Activated gamma-delta T cell (primary cell): ENCODE measurements at regions not wholly inside any gene's neighbourhood (a gene's known extent, or its start where the extent isn't known, plus 50 kb on each side); places are given as distances from the start of the nearest gene placed in this dataset.

ENCODE experiments used
- DNase-seq: peaks from one replicate; lab custom pipeline; 2025; lab: John Stamatoyannopoulos, UW

GRCh38 chr22:48551716-48552268, 1275.9 kb downstream of the BRD1 start:
- no peak for DNase-seq

GRCh38 chr22:48551061-48551460, 1276.6 kb downstream of the BRD1 start:
- no peak for DNase-seq

GRCh38 chr22:48548391-48548790, 1279.3 kb downstream of the BRD1 start:
- DNase-seq: no peak

GRCh38 chr22:48547971-48548370, 1279.7 kb downstream of the BRD1 start:
- no peak for DNase-seq

- no peak for DNase-seq
Measured at GRCh38 chr22:48546653-48547424, 1280.8 kb downstream of the BRD1 start.

- no peak for DNase-seq
Measured at GRCh38 chr22:48545987-48546386, 1281.7 kb downstream of the BRD1 start.

- no peak for DNase-seq
Measured at GRCh38 chr22:48541401-48542098, 1286.1 kb downstream of the BRD1 start.

GRCh38 chr22:48539261-48539660, 1288.4 kb downstream of the BRD1 start:
- DNase-seq: no peak

- no peak for DNase-seq
Measured at GRCh38 chr22:48538291-48538820, 1289.3 kb downstream of the BRD1 start.

- no peak for DNase-seq
Measured at GRCh38 chr22:48537343-48537680, 1290.4 kb downstream of the BRD1 start.

GRCh38 chr22:48536541-48537342, 1290.9 kb downstream of the BRD1 start:
- DNase-seq: no peak

GRCh38 chr22:48535868-48536540, 1291.7 kb downstream of the BRD1 start:
- DNase-seq: no peak

GRCh38 chr22:48534395-48534958, 1293.2 kb downstream of the BRD1 start:
- DNase-seq: no peak

GRCh38 chr22:48532986-48533385, 1294.7 kb downstream of the BRD1 start:
- no peak for DNase-seq

GRCh38 chr22:48531761-48532435, 1295.8 kb downstream of the BRD1 start:
- DNase-seq: no peak

GRCh38 chr22:48531108-48531507, 1296.6 kb downstream of the BRD1 start:
- DNase-seq: no peak

GRCh38 chr22:48530666-48531065, 1297.0 kb downstream of the BRD1 start:
- DNase-seq: no peak

- no peak for DNase-seq
Measured at GRCh38 chr22:48528221-48528915, 1299.3 kb downstream of the BRD1 start.

GRCh38 chr22:48523761-48524160, 1303.9 kb downstream of the BRD1 start:
- DNase-seq: no peak

GRCh38 chr22:48523091-48523490, 1304.6 kb downstream of the BRD1 start:
- DNase-seq: no peak
